ENCODE measurements at regions not wholly inside any gene's neighbourhood (a gene's known extent, or its start where the extent isn't known, plus 50 kb on each side); places are given as distances from the start of the nearest gene placed in this dataset.

- no peak overlapping the region for H3K4me2 ChIP-seq (ENCODE audit: insufficient read depth, low read length)
- no peaks in the 10 kb centered on the region for H3K9me1 ChIP-seq (replicated peaks; ENCODE audit: control insufficient read depth, extremely low read depth, insufficient read depth, low read length)
- H3K27me3 ChIP-seq (ENCODE audit: control insufficient read depth in 2 of 2, insufficient read depth in 2 of 2, low read length in 2 of 2), result no peaks in the 10 kb centered on the region
- intact Hi-C loops (cut with micrococcal nuclease) (no loop called here), dilution Hi-C loops (cut with MboI; ENCODE audit: extremely low pct_ligation_motif_present, low sequenced_read_pairs) (no loop called here)
- BruUV-seq (replicated peaks), result no TSS peak
- no peaks in the 10 kb centered on the region for H3K79me2 ChIP-seq (ENCODE audit: control insufficient read depth, insufficient read depth, low read length)
- no peak overlapping the region for H3K9ac ChIP-seq (replicated peaks; ENCODE audit: extremely low read depth, insufficient read depth, low read length)
- no peaks in the 10 kb centered on the region for H3K4me1 ChIP-seq (ENCODE audit: control insufficient read depth, extremely low read depth, insufficient read depth, low read length)
- no peak overlapping the region for H3K27ac ChIP-seq (ENCODE audit: insufficient read depth, low read depth, low read length)
- peaks cover 3% of the 10 kb centered on the region for H3K9me3 ChIP-seq (replicated peaks; ENCODE audit: control insufficient read depth, insufficient read depth, low read length)
- FAIRE-seq, result no peak
- TF ChIP-seq MAX (IDR thresholded peaks at IDR 0.05; ENCODE audit: insufficient read depth, insufficient read length), result no peak
- POLR2A ChIA-PET, result no interaction called here
- CTCF ChIA-PET, result no interaction called here
- DNase-seq (ENCODE audit: low read depth, low spot score), result no peak
- no peak overlapping the region for H3K4me3 ChIP-seq (replicated peaks in 1 of 3; ENCODE audit: insufficient read depth in 1 of 3, low read depth in 1 of 3, low read length in 3 of 3)
- H4K20me1 ChIP-seq (replicated peaks; ENCODE audit: control insufficient read depth, extremely low read depth, insufficient read depth, low read length), result no peaks in the 10 kb centered on the region
- no peaks in the 10 kb centered on the region for H3K36me3 ChIP-seq (ENCODE audit: control insufficient read depth in 2 of 2, extremely low read depth in 1 of 2, insufficient read depth in 2 of 2, low read length in 2 of 2)
- H2AFZ ChIP-seq (ENCODE audit: low read depth, low read length), result no peak overlapping the region
Observed at GRCh38 chr13:86689911-86690310, 890.7 kb upstream of the SLITRK6 start.

GRCh38 chr13:86692291-86692690, 893.1 kb upstream of the SLITRK6 start:
- H3K27me3 ChIP-seq (ENCODE audit: control insufficient read depth in 2 of 2, insufficient read depth in 2 of 2, low read length in 2 of 2), result no peaks in the 10 kb centered on the region
- H3K4me3 ChIP-seq (replicated peaks in 1 of 3; ENCODE audit: insufficient read depth in 1 of 3, low read depth in 1 of 3, low read length in 3 of 3), result no peak overlapping the region
- dilution Hi-C loops (cut with MboI; ENCODE audit: extremely low pct_ligation_motif_present, low sequenced_read_pairs) (no loop called here), intact Hi-C loops (cut with micrococcal nuclease) (no loop called here)
- no peak for FAIRE-seq
- H3K79me2 ChIP-seq (ENCODE audit: control insufficient read depth, insufficient read depth, low read length), result no peaks in the 10 kb centered on the region
- no peaks in the 10 kb centered on the region for H3K36me3 ChIP-seq (ENCODE audit: control insufficient read depth in 2 of 2, extremely low read depth in 1 of 2, insufficient read depth in 2 of 2, low read length in 2 of 2)
- H3K4me1 ChIP-seq (ENCODE audit: control insufficient read depth, extremely low read depth, insufficient read depth, low read length), result no peaks in the 10 kb centered on the region
- CTCF ChIA-PET, result no interaction called here
- no peak for DNase-seq (ENCODE audit: low read depth, low spot score)
- POLR2A ChIA-PET, result no interaction called here
- H3K27ac ChIP-seq (ENCODE audit: insufficient read depth, low read depth, low read length), result no peak overlapping the region
- no peak for TF ChIP-seq CTCF (IDR thresholded peaks at IDR 0.05; ENCODE audit: extremely low read depth in 1 of 2, insufficient read depth in 1 of 2, low read depth in 1 of 2, low read length in 2 of 2)
- TF ChIP-seq POLR2A (IDR thresholded peaks at IDR 0.05; ENCODE audit: low read depth, low read length), result no peak
- no peak for TF ChIP-seq MAX (IDR thresholded peaks at IDR 0.05; ENCODE audit: insufficient read depth, insufficient read length)
- no peak for TF ChIP-seq GATA2 (IDR thresholded peaks at IDR 0.05; ENCODE audit: insufficient read depth, insufficient read length, low read depth, low read length)
- TF ChIP-seq FOS (IDR thresholded peaks at IDR 0.05; ENCODE audit: borderline replicate concordance, insufficient read depth, low read length), result no peak
- no peak for TF ChIP-seq MYC (IDR thresholded peaks at IDR 0.05; ENCODE audit: low read depth, low read length)
- TF ChIP-seq EZH2 (IDR thresholded peaks at IDR 0.05; ENCODE audit: borderline replicate concordance, low read depth, low read length, severe bottlenecking), result no peak
- TF ChIP-seq POLR2AphosphoS5 (IDR thresholded peaks at IDR 0.05; ENCODE audit: insufficient read depth, low read depth, low read length), result no peak
- TF ChIP-seq JUN (IDR thresholded peaks at IDR 0.05; ENCODE audit: borderline replicate concordance, insufficient read depth, insufficient read length, low read depth), result no peak
- no peak overlapping the region for H2AFZ ChIP-seq (ENCODE audit: low read depth, low read length)
- H4K20me1 ChIP-seq (replicated peaks; ENCODE audit: control insufficient read depth, extremely low read depth, insufficient read depth, low read length), result no peaks in the 10 kb centered on the region
- no peak overlapping the region for H3K9ac ChIP-seq (replicated peaks; ENCODE audit: extremely low read depth, insufficient read depth, low read length)
- no peak overlapping the region for H3K4me2 ChIP-seq (ENCODE audit: insufficient read depth, low read length)
- H3K9me3 ChIP-seq (replicated peaks; ENCODE audit: control insufficient read depth, insufficient read depth, low read length), result peaks cover 5% of the 10 kb centered on the region
- BruUV-seq (replicated peaks), result no TSS peak
- H3K9me1 ChIP-seq (replicated peaks; ENCODE audit: control insufficient read depth, extremely low read depth, insufficient read depth, low read length), result no peaks in the 10 kb centered on the region
